Stimulated activated CD4-positive, alpha-beta T cell treated with anti-CD3 and anti-CD28 coated beads, Interleukin-15, amount 100 ng/mL, for 1 hour (primary cell): ENCODE measurements at regions not wholly inside any gene's neighbourhood (a gene's known extent, or its start where the extent isn't known, plus 50 kb on each side); places are given as distances from the start of the nearest gene placed in this dataset.
"Not testable (repeated sequence)": the region's sequence is repeated elsewhere in the genome, so short reads cannot be mapped to it uniquely, and the experiment has no call there.

ENCODE experiments used
- DNase-seq, 2 donors: peaks; one replicate each; pipeline ENCODE4 v3.0.0-alpha.2; 2020; ENCODE audit warnings: low read depth in 1 of 2, low spot score in 1 of 2

GRCh38 chr5:89857790-89858189 lies 551.8 kb downstream of the CETN3 start:
- DNase-seq = no peak

DNA sequence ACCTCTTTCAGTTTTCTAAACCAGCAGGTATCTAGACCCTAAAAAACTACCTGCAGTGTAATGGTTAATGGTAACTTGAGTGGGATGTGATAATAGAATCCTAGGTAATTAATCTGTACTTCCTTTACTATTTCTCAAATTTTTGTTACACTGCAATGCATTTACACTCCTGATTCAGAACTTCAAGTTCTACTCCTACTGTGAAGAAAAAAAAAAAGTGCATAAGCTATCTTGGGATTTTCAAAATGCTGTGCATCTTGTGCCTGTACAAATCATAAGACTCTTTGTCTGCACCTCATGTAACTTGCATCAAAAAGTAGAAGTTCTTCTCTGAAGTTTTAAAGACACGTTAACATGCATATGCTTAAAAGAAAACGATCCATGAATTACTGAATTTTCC lies 554.1 kb downstream of the CETN3 start:
- no peak for DNase-seq

DNA sequence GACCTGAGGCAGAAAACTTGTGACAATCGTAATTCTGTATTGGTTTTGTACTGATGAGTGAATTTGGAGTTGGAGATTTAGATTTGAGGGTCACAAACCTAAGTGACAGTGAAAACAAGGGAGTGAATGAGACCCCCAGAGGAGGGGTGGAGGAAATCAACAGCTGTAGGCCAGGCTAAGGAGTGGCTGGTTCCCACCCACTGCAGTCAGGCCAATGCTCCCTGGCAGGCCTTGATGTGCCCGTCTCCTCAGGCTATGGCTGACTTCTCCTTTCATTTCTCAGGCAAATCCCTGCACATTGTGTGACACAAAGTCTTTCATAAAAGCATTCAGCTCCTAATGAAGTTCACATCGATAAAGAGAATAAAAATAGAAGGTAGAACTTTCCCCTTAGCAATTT lies 557.6 kb downstream of the CETN3 start:
- no peak for DNase-seq

DNA sequence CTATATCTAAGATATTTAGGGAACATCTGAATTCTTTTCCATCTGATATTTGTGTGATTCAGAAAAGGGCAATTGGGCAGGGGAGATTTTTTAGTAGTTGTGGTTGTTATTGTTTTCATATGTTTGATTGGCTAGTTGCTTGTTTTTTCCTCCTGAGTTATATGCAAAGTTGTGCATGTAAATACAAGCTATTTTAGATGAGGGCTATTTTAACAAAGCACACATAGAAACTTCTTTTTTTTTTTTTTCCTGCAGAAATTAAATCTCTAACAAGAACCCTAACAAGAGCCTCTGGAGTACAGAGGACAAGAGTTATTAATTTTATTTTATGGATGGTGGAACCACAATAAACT lies 559.1 kb downstream of the CETN3 start:
- DNase-seq = no peak

GRCh38 chr5:89849830-89850512 lies 559.6 kb downstream of the CETN3 start:
- no peak for DNase-seq

DNA sequence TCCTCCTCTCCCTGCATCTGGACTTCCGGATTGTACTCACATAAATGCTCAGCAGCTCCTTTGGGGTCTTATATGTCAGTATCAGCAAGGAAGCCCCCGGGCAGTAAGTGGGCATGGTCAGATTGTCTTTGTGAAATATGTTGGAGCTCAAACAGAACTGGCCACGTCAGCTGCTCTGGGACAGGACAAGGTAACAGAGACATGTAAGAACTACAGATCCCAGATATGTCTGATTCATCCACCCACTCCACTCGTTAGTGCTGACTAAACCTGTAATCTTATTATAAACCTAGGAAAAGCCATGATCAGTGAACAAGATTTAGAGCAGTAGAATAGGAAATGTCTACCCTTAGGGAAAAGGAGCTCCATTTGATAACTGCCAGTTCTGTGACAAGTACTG lies 561.8 kb downstream of the CETN3 start:
- no peak for DNase-seq

DNA sequence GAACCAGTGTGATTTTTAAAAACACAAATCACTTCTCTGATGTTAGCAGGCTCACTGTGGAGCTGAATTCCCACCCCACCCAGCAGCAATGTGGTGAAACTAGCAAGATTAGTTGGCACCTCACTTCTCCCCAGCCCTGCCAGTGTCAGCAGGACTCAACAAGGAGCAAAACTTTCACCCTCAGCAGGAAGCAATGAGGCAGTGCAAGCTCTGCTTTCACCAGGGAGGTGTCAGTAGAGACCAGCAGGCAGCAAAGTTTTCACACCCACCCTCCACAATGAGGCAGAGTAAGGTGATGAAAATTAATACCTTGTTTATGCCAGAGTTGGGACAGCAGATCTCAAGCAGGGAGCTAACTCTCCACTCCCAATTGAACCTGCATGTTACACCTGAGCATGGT lies 565.0 kb downstream of the CETN3 start:
- no peak for DNase-seq

DNA sequence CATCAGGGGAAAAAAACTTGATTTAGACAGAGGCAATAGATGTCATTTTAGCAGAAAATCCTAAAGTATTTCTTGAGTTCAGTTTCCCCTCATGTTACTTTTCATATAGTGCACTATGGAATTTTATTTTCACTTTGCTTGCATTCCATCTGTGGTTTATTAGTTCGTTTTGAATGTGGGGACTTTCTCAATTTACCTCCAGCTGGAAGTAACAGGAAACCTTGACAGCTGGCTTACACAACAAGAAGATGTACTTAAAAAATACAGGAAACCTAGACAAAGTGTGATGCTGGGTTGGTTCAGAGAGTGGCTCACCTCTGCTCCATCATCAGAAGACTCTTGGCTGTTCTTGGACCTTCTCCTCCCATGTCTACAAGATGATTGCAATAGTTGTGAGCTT lies 567.0 kb downstream of the CETN3 start:
- no peak for DNase-seq

DNA sequence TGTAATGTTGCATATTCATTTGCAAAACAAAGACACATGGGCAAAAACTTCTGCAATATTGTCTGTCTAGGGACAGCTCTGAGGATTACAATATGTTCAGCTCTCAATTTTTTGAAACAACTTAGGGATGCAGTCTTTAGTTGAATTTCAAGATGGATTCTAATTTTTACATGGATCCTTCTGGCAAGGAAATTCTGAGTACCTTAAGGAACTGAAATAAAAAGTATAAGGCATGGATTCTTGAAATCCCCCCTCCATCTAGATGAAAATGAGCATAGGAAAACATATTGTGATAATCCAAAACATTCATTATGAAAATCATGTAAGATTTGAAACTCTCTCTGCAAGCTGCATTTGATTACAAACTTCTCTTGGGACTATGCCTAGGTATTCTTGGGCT lies 568.6 kb downstream of the CETN3 start:
- no peak for DNase-seq

GRCh38 chr5:89830691-89831090 lies 578.9 kb downstream of the CETN3 start:
- no peak for DNase-seq

GRCh38 chr5:89827960-89828359 lies 581.6 kb downstream of the CETN3 start:
- no peak for DNase-seq

DNA sequence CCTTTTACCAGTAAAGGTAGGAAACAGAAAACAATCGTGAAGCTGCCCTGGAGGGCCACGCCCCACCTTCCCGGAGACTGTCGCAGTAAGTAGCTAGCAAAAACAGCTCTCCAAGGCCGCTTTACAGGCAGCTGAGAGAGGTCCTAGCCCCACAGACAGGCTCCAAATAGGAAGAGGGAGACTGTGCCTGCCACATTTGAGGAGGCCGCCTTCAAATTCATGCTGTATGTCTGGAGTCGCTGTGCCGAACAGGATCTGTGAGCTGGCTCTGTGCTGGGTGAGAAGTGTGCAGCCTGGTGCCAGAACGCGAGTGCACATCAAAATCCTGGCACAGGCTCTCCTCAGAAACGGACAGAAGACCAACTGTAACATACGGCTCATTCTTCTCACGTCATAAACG lies 582.2 kb downstream of the CETN3 start:
- DNase-seq = no peak

- no peak for DNase-seq
These were observed 582.6 kb downstream of the CETN3 start for GRCh38 chr5:89826938-89827337.

DNA sequence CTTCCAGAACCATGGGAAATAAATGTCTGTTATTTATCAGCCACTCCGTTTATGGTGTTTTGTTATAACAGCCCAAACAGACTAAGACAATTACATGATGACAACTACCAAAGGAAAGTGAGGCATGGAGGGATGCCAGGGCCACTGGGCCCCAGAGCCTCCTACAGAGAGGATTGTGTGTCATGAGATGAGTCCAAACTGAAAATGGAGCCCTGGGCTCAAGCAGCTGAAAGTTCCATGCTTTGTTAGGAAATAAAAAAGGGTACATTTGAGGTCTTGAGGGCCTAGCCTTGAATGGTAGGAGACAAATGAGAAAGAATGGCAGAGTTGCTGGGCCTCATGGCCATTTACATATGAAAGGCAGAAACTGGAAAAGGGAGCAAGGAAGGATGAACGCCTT lies 586.5 kb downstream of the CETN3 start:
- no peak for DNase-seq

GRCh38 chr5:89817841-89818240 lies 591.7 kb downstream of the CETN3 start:
- DNase-seq = no peak

GRCh38 chr5:89816038-89816437 lies 593.5 kb downstream of the CETN3 start:
- DNase-seq = no peak

- DNase-seq = not testable (repeated sequence)
These were observed 608.8 kb downstream of the CETN3 start for GRCh38 chr5:89800735-89801134.

GRCh38 chr5:89794504-89794903 lies 615.1 kb downstream of the CETN3 start:
- not testable (repeated sequence) for DNase-seq

GRCh38 chr5:89779734-89780133 lies 629.8 kb downstream of the CETN3 start:
- DNase-seq = not testable (repeated sequence)

DNA sequence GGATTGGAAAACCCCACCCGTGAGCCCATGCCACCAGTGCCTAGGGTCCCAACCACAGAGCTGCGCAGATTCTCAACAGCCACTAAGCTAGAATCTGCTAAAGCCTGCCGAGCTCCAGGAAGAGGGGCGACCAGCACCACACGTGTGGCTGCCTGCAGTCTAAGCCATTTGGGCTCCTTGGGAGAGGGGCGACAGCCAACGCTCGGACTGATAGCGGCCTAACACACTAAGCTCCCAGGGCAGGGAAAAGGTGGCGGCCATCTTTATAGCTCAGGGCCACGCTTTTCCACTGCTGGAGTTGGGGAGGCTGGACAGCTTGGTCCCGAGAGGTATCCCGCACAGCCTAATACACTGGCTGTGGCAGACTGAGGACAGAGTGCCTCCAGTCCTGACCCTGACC lies 631.8 kb downstream of the CETN3 start:
- no peak for DNase-seq

GRCh38 chr5:89769975-89770374 lies 639.6 kb downstream of the CETN3 start:
- no peak for DNase-seq

- no peak for DNase-seq
These were observed 649.8 kb downstream of the CETN3 start for GRCh38 chr5:89759802-89760201.

DNA sequence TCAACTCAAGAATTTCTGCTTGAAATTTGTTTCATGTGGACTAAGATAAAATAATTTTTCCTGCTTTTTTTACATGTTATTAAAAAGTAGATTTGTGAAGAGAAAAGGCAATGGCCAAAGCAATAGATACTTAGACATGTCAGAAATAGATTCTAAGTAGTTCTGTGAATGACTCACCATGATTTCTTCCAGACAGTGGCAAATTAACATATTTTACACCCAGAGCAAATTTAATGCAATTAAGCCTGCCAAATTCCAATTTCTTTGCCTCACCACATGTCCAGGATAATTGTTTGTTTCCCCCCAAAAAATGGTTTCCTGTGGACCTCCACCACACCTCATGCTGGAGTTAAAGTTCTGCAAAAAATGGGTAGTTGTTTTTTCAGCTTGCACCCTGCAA lies 651.4 kb downstream of the CETN3 start:
- DNase-seq = no peak

- DNase-seq = no peak
These were observed 652.6 kb downstream of the CETN3 start for GRCh38 chr5:89756955-89757354.
